T-helper 2 cell treated with Interferon-gamma antibody and Interleukin-4, amounts not matched to agents 5 μg/mL and 100 μg/mL, for 36 hours (primary cell): ENCODE measurements at regions not wholly inside any gene's neighbourhood (a gene's known extent, or its start where the extent isn't known, plus 50 kb on each side); places are given as distances from the start of the nearest gene placed in this dataset.

Experiments used
- DNase-seq: peaks from one replicate; pipeline ENCODE4 v3.0.0; 2021; ENCODE audit warnings: low spot score
- H3K27ac Mint-ChIP-seq: one replicate; pipeline ENCODE4 v1.8.0; 2021; ENCODE audit warnings: mild to moderate bottlenecking, mixed read lengths
- H3K27me3 Mint-ChIP-seq: one replicate; pipeline ENCODE4 v1.8.0; 2021; ENCODE audit warnings: low read depth, mixed read lengths
- H3K36me3 Mint-ChIP-seq: one replicate; pipeline ENCODE4 v1.8.0; 2021; ENCODE audit warnings: low read depth, mixed read lengths
- H3K4me1 Mint-ChIP-seq: one replicate; pipeline ENCODE4 v1.8.0; 2021; ENCODE audit warnings: low read depth, mixed read lengths
- H3K4me3 Mint-ChIP-seq: one replicate; pipeline ENCODE4 v1.8.0; 2022; ENCODE audit warnings: mild to moderate bottlenecking, moderate library complexity, mixed read lengths
- H3K9me3 Mint-ChIP-seq: one replicate; pipeline ENCODE4 v1.8.0; 2021; ENCODE audit warnings: mixed read lengths

DNA sequence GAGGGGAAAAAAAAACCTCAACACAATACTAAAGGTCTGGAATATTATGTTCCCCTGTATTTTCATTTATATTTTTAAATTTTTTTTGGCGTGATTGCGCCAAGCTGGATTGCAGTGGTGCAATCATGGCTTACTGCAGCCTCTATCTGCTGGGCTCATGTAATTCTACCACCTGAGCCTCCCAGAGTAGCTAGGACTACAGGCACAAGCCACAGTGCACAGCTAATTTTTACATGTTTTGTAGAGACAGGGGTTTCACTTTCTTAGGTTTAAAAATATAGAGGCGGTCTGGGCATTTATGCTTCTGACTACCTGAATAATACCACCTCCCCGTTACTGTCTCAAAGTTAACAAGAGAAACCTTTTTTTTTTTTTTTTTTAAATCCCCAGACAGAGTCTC, 51.1 kb upstream of the MAP4 start:
- Mint-ChIP-seq H3K4me1 (peaks cover 25% of the 10 kb centered on the region), H3K27ac (no peak overlapping the region), H3K9me3 (no peaks in the 10 kb centered on the region), H3K36me3 (peaks cover 14% of the 10 kb centered on the region), H3K27me3 (no peaks in the 10 kb centered on the region), H3K4me3 (no peak overlapping the region)
- no peak for DNase-seq
